Fibroblast of skin of scalp (primary cell): ENCODE measurements at regions not wholly inside any gene's neighbourhood (a gene's known extent, or its start where the extent isn't known, plus 50 kb on each side); places are given as distances from the start of the nearest gene placed in this dataset.
A peak's percentile ranks its signal among the peaks of the same experiment; 100 is the strongest.

Experiments used
- DNase-seq: peaks from one replicate; pipeline ENCODE4 v3.0.0-alpha.2; 2013

DNA sequence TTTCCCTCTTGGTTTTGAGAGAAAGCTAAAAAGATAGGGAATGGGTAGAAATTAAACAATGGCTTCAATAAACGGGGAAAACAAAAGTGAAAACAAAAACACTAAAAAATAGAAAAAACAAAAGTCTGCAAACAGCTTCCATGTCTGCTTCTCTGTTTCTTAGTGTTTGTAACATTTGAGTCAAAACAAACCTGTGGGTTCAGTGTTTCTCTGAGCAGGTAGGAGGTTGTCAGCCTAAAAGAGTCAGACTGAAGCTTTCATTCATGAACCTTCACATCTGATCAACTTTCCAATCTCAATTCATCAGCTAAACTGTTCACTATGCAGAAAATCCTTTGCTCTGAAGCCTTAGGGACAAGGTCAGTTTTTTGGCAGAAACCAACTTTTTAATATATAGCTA, 102.5 kb upstream of the ADAMTS16 start:
- no peak for DNase-seq

DNA sequence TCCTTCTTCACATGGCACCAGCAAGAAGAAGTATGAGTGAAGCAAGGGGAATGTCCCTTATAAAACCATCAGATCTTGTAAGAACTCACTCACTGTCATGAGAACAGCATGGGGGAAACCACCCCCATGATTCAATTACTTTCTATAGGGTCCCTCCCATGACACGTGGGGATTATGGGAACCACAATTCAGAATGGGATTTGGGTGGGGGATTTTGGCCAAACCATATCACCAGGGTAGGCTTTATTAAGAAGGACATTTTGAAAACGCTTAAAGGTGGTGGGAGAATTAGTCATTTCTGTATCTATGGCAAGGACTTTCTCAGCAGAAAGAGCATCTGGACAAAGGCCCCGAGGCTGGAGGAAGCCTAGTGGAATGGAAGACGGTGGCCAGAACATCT, 100.2 kb upstream of the ADAMTS16 start:
- DNase-seq, result no peak

GRCh38 chr5:5040712-5041111, 99.4 kb upstream of the ADAMTS16 start:
- no peak for DNase-seq

- no peak for DNase-seq
Measured at GRCh38 chr5:5042806-5043205, 97.3 kb upstream of the ADAMTS16 start.

DNA sequence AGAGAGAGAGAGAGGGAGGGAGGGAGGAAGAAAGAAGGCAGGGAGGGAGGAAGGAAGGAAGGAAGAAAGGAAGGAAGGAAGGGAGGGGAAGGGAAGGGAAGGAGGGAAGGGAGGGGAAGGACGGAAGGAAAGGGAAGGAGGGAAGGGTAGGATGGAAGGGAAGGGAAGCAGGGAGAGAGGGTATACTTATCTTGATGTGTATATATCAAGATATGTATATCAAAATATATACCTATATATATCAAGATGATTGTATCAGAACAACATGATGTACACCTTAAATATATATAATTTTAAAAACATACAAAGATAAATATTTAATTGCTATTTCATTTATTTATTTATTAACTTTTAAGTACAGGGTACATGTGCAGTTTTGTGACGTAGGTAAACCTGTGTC, 96.8 kb upstream of the ADAMTS16 start:
- DNase-seq, result no peak

- peak; percentile 1 for DNase-seq
Measured at GRCh38 chr5:5044247-5044840, 95.8 kb upstream of the ADAMTS16 start.

DNA sequence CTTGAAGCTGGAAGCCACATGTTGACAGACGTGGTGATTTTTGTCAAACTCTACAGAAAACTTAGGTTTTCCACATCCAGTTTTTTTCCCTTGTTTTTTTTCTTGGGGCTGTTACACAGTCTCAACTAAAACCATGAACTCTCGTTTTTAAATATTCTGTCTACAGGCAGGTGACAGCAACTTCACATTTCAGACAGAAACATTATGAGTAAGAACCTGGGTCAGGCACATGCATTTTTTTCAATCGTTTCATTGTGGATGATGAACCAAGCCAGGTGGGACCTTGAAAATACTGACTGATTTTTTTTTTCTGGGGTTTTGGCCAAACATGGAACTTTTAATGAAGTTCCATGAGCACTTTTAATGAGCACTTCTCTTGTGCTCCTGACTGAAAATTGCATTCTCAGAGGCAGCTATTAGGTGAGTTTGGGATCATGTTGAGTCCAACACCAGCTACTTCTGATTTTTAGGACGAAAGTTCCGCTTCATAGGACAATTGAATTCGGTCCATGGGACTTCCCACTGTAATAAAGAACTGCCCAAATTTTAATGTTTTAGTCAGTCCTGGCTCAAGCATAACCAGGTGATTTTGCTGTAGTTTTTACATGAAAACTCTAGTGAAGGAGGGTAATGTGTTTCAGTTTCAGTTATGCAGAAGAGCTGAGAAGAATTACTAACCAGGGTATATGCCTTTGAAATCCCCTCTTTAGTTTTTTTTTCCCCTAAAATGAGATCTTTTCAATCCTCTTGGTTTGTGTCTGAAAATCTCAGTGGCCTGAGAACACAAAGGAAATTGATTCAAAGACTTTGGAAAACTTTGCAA, 93.2 kb upstream of the ADAMTS16 start:
- no peak for DNase-seq

- DNase-seq, result no peak
Measured at GRCh38 chr5:5050801-5051200, 89.3 kb upstream of the ADAMTS16 start.

- DNase-seq, result no peak
Measured at GRCh38 chr5:5055712-5056111, 84.4 kb upstream of the ADAMTS16 start.

DNA sequence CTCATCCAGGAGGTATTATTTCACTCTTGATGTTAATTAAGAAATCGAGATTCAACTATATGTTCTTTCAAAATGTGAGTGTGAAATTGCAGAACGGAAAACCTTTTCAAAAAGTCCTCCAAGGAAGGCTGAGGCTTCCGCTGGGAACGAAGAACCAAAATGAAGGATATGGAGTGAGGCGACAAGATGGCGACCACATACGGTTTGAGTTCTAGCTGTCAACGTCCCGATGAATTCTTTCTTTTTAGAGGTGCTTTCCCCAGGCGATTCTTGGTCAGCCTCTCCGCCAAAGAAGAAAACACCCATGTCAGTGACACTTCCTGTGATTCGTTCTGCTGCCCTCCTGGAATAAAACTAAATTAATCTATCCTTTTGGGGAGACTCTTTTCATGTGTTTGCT, 78.3 kb upstream of the ADAMTS16 start:
- DNase-seq, result no peak

GRCh38 chr5:5062525-5063302, 77.4 kb upstream of the ADAMTS16 start:
- no peak for DNase-seq

DNA sequence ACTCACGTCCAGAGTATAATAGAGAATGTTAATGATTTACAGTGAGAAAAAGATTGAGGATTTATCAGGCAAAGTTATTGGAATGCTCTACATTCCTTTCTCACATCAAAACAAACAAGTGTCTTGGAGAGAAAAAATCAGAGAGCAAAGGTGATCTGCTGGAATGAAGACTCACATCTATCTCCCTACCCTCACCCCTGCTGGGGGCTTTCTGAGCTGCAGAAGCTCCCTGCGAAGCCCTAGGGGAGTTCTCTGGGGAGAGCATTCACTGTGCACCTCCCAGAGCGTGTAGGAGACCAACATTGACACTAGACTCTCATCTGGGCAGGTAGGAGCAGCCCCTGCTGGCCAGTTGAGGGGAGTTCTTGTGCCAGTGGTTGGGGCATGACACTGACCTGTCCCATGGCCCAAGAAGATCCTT, 76.6 kb upstream of the ADAMTS16 start:
- no peak for DNase-seq

DNA sequence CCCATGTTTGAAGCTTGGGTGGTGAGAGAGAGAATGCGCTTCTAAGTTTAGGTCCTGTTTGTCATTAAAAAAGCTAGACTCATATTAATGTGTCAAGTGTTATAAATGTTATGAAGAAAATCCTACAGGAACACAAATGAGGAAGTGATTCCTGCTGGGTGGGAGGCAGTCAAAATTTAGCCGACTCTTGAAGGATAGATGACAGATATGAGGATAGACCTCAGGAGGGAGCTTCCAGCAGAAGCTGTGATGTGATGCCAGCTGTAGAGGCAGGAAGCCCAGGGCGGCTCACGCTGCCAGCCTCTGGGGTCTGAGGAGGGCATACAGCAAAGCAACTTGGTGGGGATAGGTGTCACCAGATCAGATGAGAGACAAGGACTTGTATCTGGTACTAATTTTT, 74.7 kb upstream of the ADAMTS16 start:
- no peak for DNase-seq

DNA sequence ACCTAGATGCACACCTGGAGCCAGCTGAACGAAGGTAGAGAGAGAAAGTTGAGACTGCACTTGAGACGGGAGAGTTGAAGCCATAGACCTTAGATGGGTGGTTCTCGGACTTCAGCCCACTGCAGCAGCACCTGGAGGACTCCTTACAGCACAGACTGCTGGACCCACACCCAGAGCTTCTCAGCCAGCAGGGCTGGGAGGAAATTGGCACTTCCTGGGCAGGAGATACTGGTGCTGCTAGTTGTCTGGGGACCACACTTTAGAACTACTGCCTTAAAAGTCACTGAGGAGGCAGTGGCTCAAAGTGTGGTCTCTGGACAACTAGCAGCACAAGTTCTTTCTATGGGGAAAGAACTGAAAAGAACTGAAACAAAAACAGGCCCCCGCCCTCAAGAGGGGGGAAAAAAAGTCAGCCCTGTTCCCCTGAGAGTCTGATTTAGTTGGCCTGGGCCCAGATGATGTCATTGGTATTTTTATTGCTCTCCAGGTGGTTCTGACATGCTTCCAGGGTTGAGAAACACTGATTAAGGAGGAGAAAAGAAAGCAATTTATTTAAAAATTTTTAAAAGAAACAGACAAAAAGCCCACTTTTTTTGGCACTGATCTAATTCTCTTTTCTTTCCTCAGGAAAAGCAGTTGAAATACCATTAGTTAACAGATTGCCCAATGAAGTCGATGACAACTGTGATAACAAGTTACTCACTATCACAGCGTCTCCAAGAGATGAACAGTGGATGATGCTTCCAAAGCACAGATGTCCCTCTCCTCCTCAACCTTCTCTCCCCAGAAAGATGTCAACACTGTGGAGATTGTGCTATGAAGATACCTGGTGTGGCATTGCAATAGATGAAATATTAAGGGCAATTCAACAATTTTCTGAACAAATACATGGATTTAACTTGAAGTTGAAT, 73.6 kb upstream of the ADAMTS16 start:
- DNase-seq, result peak; percentile 2

DNA sequence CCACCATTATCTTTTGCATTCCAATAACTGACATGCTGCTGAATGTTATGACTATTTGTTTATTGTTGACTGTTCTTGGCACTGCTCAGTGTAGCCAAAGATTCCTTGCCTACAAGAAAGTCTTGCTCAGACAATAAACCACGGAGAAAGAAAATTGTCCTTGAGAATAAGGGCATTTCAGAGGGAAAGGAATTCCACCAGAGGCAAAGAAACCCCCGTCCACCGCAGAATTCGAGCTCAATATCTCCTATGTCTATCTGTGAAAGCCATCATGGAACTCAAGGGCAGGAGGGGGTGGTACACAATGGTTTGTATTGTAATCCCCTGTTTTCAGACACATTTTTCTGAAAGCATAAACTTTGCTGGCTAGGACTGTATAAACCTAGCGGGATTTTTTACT, 70.3 kb upstream of the ADAMTS16 start:
- DNase-seq, result no peak

DNA sequence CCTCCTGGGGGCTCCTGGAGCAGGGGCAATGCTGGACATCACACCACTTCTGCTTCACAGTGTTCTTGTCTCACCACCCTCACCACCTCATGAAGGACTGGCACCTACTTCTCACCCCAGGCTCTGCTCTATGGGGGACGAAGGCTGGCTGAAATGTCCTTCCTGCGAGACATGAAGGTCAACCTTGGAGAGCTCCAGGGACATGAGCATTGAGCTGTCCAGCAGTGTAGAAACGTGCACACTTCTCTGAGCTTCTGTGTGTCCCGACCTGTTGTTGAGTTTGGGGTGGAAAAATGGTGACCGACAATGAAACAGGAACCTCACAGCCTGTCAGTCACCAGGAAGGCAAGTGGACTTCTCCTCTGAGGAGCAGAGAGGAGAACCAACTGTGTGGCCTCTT, 68.6 kb upstream of the ADAMTS16 start:
- DNase-seq, result no peak

GRCh38 chr5:5077236-5077635, 62.9 kb upstream of the ADAMTS16 start:
- DNase-seq, result no peak

- DNase-seq, result no peak
Measured at GRCh38 chr5:5078009-5078897, 61.9 kb upstream of the ADAMTS16 start.

- DNase-seq, result no peak
Measured at GRCh38 chr5:5079876-5080275, 60.3 kb upstream of the ADAMTS16 start.

DNA sequence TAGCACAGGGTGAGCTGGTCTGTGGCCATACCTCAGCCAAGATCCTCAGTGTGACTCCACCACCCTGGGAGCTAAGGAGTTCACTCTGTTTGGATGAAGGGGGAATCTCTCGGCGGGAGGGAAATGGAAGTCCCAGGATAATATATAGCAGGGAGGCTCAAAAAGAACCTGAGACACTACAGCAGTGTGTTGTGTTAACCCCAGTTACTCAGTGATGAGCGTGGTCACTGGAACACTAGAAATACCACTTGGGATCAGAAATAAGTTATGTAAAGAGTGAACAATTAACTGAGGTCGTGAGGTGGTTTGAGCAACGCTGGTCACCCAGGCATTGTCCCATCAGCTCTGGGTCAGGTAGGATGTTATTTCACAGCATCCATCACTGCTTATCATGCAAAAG, 59.3 kb upstream of the ADAMTS16 start:
- no peak for DNase-seq

- no peak for DNase-seq
Measured at GRCh38 chr5:5085381-5085780, 54.7 kb upstream of the ADAMTS16 start.
